HG03558 (cell line): ENCODE measurements at regions not wholly inside any gene's neighbourhood (a gene's known extent, or its start where the extent isn't known, plus 50 kb on each side); places are given as distances from the start of the nearest gene placed in this dataset.

Experiments
- ATAC-seq: cut with Tn5 transposase; IDR thresholded peaks from one replicate; pipeline ENCODE4 v1.9.1; 2021; ENCODE audit warnings: moderate number of reproducible peaks; ENCODE audit not compliant: unreplicated experiment; ENCODE audit errors: extremely low read depth

DNA sequence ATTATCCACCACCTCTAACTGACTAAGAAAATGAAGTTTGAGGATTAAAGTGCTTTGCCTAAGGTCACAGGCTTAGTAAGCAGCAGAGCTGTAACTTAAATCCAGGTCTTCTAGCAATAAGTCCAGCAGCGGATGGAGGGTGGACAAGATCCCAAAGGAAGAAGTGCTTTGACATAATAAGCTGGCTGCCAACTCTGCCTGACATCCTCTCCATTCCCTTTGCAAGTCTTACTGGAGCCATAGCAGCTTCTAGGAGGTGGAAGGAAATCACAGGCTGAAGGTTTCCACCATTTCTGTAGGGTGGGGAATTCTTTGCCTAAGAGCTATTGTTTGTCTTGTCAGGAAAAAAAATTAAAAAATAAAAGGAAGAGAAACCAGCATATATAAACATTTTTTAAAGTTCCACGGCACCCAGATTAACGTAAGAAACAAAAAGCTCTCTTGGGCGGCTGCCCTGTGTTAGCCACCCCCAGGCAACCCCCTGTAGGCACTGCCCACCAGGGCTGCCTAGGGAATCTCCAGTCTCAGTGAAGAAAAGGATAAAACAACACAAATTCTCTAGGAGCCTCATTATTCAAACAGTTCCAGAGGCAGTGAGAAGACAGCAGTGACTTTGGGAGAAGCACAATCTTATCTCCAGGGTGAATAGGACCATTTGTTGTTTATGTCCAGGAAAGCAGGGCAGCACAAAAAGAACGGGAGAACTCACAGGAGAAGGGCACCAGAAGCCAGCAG, 380.8 kb upstream of the CADM1 start:
- no peak for ATAC-seq

DNA sequence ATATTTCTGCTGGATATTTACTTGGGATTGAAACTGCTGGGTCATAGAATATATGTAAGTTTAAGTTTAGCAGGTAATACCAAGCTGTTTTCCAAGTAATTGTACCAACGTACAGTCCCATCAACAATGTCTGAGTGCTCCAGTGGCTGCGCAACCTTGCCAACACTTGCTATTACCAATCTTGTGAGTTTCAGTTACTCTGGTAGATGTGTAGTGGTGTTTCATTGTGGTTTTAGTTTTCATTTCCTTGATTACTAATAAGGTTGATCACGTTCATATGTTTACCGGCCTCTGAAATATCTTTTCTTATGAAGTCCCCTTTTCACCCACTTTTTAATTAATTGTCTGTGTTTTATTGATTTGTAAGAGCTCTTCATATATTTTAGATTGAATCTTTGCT, 370.6 kb upstream of the CADM1 start:
- ATAC-seq = peak; percentile 60

DNA sequence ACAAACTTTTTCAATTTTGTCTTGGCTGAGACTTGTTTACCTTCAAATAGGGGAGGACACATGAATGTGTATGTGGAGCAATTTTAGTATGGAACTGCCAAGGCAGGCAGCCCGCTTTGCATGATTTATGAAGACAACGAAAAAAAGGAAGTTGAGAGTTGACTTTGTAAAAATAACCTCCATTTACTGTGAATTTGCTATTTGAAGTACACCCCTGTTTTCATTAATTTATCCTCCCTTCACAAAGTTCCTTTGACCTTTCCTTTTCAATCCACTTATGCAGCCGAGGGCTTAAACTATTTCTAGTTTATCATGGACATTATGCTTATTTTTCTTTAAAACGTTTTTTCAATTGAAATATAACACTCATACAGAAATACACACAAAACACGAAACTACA, 369.6 kb upstream of the CADM1 start:
- no peak for ATAC-seq

DNA sequence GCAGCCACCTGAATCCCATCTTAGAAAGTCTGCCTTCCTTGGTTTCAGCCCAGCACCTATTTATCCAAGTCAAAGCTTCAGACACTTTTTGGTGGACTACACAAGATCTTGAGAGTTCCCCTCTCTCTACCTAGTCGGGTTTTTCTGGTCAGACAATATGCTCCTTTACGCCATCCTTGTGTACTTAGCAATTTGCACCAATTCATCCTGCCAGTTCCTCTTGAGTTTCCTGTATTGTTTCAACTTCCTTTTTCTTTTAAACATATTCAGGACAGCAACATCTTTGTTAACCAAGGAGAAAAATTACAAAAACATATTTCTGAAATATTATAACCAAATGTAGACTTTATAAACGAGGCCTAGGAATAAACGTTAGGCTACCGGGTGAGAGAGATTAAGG, 368.2 kb upstream of the CADM1 start:
- no peak for ATAC-seq

DNA sequence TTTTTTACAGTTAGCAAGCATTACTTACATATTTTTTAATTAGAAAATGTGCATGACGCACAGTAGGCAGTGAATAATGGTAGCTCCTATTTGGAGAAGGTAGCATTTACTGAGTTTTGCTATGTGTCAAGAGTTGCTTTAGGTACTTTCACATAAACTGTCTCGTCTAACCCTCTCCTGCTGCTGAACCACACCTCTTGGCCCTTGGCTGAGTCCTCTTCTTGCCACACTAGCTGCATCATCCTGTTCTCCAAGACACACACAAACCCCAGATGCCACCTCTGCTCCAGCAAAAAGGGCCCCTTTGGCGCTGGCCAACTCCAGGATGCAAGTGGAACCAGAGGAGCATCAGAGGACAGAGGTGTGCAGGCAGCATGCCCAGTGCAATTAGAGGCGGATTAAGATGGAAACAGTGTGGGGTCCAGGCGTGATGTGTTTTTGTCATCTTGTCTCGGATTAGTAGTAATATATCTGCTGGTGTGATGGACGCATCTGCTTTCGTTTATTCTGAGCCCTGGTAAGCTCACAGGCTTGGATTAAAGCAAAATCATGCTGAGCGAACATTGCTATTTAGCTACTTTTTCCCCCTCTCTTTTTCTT, 367.0 kb upstream of the CADM1 start:
- ATAC-seq = no peak

DNA sequence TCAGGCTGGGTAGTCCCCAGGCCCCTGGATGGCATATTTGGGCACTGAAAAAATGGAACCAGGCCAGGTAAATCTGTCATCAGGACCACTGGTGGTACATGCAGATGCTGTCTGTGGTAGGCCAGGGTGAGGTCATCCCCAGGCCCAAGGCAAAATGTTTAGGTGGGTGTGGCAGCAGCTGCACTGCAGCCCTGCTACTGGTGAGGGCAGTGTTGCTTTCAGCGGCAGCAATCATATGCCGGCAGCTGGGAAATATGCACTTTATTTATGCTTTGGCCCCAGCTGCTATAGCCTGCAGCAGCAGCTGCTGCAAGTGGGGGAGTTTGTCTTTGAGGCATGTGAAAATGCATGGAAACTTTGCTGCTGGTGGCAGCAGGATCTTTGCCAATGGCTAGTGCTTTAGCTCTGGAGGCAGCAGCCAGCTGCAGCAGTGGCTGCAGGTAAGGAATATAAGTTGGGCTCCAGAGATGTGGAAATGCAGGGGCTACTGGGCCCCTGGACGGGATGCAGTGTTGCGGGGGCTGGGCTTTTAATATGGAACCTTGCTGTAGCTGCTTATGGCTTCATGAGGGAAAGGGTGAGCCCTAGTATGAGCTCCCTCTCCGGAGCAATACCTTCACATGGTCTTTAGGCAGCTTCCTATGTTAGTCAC, 365.7 kb upstream of the CADM1 start:
- peak; percentile 57 for ATAC-seq

DNA sequence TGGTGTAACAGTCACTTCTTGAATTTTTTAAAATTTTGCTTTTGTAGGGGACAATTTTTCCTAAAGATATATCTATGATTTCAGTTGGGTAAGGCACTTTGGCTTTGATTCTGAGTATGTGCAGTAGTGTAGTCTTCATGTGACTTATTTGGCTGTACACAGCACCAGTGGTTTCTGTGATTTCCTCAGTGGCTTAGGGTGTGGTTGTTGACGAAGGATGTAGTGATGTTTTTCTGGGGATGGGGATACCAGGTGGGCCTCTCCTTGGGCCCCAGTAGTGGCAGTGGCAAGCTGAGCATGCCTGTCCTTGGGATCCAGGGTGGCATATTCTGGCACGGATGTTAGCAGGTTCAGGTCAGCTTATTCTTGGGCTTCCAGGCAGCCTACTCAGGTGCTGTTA, 364.9 kb upstream of the CADM1 start:
- no peak for ATAC-seq

DNA sequence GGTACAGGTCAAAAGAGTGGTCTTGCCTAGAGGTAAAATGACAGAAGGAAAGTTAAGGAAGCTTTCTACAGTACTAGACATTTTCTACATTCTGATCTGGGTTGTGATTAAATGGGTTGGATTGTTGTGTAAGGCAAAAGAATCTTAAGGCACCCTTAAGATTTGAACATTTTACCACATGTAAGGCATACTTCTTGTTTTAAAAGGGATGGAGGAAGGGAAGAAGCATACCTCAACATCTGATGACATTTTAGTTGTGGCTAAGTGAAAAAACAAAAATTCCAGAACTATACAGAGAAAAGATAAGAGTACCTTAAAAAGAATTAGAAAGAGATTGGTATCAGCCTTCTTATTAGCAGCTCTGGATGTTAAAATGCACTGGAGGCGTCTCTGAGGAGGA, 356.0 kb upstream of the CADM1 start:
- no peak for ATAC-seq

DNA sequence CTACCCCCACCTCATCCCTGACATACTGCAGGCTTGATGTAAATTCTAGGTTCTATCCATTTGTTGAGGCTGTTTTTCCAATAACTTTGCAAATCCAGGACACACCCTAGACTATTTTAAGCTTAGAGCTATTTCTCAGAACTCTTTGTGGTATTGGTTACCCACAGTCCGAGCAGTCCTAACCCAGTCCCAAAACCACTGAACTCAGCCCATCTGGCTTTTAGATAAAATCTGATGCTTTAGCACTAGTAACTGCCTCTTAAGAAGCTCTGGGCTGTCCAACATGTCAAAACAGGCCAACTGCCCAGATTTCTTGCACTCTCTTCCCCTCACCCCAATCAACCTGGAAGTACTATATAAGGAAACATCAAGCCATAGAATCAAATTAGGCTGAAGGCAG, 344.4 kb upstream of the CADM1 start:
- no peak for ATAC-seq

DNA sequence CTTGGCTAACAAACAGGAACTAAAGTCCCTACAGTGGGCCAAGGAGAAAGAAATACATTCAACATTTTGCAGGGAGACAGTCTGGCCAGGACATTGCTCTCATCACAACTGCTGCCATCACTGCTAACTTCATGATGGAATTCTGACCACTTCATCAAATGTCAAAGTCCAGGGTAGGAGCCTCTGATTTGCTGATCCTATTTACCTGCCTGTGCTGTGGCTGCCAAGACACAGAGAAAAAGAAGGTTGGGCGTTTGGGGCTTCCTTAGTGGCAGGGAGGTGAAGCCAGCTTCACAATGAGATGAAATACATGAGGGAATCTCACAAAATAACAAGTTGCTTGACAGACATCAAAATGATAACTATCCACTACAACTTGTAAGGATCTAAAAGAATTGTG, 343.9 kb upstream of the CADM1 start:
- no peak for ATAC-seq

DNA sequence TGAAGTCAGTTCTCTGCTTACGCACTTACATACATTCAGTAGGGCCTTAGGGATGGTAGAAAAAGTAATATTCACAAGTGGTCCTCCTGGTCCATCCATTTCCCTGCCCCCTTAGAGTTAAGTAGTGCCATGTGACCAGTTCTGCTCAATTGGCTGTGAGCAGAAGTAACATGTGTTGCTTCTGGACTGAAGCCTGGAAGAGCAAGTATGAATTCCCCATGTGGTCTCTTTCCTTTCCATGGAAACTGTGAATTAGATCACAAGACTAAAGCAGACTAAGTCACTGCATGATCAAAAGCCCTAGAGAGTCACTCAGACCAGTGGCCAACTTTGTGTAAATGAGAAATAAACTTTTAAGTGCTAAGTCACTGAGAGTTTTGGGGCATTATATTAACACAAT, 341.7 kb upstream of the CADM1 start:
- ATAC-seq = no peak

DNA sequence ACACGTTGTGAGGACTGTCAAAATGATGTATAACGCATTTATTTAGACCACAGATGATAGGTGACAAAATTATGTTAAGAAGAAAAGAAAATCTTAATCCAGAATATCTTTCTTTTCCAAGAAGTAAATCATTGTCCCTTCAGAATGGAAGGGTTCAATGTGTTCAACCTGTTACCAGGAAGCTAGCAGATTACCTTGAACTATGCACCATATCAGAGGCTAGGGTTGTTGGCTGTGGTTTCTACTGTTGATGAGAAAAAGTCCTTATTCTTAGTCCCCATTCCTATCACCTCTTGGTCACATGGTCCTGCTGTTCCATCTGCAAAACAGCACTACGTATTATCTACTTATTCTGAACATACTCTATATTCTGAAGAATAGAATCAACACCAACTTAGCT, 339.5 kb upstream of the CADM1 start:
- ATAC-seq = no peak

DNA sequence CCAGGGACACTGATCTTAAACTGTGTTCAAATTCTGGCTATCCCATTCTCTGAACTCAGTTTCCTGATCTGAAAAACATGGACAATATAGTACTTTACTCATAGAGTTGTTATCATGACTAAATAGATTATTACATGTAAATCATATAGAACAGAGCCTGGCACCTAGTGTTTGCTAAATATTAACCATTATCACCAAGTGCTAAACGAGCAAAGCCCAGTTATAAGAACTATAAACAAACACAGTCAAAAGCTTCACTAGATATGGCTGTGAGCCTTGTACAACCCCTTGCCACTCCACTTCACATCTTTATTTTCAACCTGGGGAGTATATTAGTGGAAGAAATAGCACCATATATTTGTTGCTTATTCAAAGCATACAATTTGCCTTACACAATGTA, 338.9 kb upstream of the CADM1 start:
- no peak for ATAC-seq

DNA sequence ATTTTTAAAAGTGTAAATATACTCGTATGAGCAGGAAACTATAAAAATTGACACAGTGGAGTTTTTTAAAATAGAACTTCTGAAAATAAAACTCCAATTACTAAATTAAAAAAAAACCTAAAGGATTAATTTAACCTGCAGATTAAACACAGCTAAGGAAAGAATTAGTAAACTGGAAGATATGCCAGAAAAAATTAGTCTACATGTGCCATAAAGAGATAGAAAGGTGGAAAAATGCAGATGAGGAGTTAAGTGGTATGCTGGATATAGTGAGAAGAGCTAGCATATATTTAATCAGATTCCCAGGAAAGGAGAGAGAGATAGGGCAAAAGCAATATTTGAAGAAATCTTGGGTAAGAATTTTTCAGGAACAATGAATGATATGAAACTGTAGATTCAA, 315.8 kb upstream of the CADM1 start:
- ATAC-seq = no peak

DNA sequence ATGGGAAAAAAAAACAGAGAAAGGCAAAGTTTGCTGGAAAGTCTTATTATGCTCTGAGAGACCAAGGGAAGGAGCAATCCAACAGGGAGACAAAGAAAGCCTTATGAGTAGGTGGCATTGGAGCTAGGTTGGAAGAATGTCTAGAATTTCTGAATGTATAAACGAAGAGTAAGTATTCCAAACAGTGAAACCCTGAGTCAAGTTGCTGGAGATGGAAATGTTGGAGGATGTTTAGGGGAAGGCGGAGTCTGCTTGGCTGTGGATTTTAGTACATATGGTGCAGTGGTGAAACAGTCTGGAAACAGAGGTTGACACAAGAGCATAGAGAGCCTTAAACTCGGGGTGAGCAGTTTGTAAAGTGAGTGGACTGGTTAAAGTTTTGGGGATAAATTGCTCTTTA, 314.8 kb upstream of the CADM1 start:
- ATAC-seq = no peak

DNA sequence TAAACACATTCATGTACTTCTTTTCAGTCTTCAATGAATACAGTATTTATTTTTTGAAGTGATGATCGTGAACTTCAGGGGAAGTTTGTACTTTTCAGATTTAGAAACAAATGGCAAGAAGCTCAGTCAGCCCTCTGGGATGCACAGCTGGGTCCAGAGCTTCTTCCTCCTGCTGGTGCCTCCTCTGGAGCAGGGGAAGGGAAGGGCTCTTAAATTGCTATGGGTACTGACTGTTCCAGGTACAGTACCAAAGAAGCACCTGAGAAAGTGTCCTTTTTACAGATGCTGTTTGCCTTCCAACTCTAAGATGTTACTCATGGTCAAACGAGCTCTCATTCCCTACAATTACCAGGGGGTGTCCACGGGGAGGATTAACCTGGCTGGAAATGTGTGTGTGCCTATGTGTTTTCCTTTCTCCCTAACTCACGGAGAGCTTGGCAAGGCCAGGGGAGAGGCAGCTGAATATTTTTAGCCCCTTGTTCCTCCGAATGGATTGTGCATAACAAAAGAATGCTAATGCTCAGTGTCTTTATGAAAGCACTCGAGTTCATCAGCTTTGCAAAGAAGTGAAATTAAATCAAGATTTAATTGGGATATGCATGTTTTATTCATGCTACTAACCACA, 313.7 kb upstream of the CADM1 start:
- no peak for ATAC-seq

DNA sequence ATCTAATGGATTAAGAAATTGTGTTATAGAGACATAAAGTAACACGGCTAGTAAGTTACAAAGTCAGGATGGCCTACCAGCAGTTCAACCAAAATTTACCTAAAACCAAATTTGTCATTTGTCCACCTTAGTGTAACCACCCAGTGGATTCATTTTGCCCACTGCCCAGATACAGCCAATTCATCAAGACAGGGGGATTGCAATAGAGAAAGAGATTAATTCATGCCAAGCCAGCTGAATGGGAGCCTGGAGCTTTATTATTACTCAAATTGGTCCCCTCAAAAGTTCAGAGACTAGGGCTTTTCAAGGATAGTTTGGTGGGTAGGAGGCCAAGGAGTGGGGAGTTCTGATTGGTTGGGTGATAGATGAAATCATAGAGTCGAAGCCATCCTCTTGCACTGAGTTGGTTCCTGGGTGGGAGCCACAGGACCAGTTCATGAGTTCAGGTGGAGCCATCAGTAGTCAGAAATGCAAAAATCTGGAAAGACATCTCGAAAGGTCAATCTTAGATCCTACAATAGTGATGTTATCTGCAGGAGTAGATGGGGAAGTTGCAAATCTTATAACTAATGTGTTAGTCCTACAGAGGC, 304.2 kb upstream of the CADM1 start:
- ATAC-seq = no peak

DNA sequence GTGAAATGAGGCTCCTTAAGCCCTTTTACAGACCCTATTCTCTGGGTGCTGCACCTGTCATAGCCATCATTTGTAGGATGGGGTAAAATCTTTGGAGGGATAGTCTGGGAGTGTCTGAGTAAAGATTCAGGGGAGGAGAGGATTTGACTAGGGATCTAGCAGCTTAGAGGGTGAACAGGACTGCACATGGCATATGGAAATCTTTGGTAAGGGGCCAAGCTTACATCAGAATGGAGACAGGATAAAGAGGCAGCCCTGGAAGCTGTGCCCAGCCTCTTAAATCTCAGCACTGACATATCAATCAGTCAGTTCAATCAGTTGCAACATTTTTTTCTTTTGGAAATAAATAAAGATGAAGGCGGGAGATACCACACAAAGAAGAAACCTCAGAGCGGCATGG, 301.8 kb upstream of the CADM1 start:
- ATAC-seq = no peak

DNA sequence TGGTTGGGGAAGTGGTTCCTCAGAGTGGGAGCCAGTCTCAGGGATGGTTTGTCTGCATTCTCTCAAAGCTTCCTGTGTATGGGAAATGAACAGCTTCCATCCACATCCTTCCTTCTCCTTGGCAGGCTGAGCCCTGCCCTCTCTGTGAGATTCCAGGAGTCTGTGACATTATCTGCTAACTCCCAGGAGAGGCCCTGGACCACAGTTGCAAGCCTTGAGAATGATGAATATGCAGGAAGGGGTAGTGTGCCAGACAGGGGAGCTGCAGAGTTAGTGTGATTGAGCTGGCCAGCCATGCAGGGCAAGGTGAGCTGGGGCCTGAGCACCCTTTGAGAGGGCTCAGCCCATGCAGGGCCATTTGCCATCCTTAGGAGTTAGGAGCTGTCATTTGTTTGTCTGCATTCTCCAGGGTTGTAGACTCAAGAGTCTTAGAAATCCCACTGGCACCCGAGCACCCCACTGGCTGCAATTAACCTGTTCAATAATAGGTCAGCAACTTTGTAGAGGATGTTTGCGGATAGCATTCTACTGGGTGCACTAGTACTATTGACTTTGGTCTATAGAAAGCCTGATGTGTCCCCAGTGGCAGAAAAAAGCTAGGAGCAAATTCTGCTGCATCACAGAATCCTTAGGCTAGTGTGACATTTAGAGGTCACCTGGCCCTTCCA, 299.0 kb upstream of the CADM1 start:
- no peak for ATAC-seq

DNA sequence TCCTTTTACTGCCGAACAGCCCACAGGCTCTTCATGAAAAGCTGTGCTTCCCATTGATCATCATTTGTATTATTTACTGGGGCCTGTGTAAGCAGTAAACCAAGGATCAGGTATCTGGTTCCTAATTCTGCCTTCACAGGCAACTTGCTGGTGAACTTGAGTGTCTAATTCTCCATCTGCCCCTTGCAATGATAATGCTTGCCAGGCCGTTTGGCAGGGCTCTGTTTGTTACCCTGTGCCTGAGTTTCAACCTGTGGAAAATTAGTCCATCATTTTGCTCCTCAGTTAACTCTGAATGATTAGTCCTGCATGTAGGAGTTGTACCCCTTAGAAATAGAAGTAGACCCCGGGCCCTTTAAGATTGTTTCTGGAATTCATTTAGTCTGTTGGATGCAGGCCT, 298.4 kb upstream of the CADM1 start:
- ATAC-seq = no peak

DNA sequence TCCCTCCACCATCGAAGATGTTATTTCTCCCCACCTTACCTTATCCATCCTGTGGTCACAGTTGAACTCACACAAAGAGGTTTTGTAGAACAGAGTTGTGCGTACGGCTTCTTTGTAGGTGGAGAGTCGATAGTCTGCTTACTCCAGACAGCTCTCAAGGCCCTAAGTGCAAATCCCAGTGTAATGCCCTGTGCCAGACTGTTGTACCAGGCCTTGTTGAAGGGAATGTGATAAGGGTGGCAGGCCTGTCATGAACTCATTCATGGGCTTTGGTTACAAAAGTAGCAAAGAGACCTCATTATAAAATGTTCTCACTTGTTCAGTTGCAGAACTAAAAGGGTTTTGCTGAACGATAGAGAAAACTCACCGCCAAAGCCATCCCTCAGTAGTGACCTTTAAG, 288.7 kb upstream of the CADM1 start:
- no peak for ATAC-seq
